ENCODE measurements at regions not wholly inside any gene's neighbourhood (a gene's known extent, or its start where the extent isn't known, plus 50 kb on each side); places are given as distances from the start of the nearest gene placed in this dataset.
A peak's percentile ranks its signal among the peaks of the same experiment; 100 is the strongest.

DNA sequence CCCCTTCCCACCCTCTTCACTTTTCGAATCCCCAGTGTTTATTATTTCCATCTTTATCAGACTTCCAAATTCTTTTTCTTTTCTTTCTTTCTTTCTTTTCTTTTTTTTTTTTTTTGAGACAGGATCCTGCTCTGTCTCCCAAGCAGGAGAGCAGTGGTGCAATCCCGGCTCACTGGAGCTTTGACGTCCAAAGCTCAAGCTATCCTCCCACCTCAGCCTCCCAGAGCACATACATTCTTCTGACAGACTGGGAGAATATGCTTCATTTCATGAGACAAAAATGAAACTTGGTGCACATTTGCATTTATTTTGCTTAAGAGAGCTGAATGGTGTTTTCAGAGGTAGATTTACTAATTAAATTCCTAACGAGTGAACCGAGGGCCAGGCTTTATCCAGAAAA is 80.1 kb upstream of the FZD8 start:
- ATAC-seq = no peak
- Histone ChIP-seq H3K4me3 (no peak overlapping the region), H3K4me1 (ENCODE audit: low read depth) (no peaks in the 10 kb centered on the region), H3K9me3 (no peaks in the 10 kb centered on the region), H3K36me3 (ENCODE audit: low read depth) (no peaks in the 10 kb centered on the region)
- DNase-seq = no peak
- TF ChIP-seq, protein P1, sequence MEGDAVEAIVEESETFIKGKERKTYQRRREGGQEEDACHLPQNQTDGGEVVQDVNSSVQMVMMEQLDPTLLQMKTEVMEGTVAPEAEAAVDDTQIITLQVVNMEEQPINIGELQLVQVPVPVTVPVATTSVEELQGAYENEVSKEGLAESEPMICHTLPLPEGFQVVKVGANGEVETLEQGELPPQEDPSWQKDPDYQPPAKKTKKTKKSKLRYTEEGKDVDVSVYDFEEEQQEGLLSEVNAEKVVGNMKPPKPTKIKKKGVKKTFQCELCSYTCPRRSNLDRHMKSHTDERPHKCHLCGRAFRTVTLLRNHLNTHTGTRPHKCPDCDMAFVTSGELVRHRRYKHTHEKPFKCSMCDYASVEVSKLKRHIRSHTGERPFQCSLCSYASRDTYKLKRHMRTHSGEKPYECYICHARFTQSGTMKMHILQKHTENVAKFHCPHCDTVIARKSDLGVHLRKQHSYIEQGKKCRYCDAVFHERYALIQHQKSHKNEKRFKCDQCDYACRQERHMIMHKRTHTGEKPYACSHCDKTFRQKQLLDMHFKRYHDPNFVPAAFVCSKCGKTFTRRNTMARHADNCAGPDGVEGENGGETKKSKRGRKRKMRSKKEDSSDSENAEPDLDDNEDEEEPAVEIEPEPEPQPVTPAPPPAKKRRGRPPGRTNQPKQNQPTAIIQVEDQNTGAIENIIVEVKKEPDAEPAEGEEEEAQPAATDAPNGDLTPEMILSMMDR (IDR thresholded peaks at IDR 0.05) = no peak
- intact Hi-C loops (cut with DNase I, micrococcal nuclease) = no loop called here

DNA sequence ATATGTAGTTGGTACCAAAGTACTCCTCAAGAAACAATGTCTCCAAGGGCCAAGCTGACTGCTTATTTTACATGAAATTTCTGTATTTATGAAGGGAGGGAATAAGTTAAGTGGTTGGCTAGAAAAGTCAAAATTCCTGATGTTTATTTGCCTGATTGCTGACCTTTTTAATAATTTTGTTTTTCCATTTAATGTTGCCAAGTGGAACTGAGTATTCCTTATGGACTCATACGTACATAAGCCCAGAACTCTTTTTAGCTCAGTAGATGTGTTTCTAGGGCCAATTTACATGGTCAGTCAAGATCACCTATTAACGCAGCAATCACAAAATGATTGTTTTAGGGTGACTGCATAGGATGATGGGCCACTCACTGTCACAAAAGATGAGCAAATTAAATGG is 78.3 kb upstream of the FZD8 start:
- TF ChIP-seq, protein P1 (IDR thresholded peaks at IDR 0.05) = no peak
- Histone ChIP-seq H3K4me3 (no peak overlapping the region), H3K4me1 (ENCODE audit: low read depth) (no peaks in the 10 kb centered on the region), H3K9me3 (no peaks in the 10 kb centered on the region), H3K36me3 (ENCODE audit: low read depth) (no peaks in the 10 kb centered on the region)
- ATAC-seq = no peak
- DNase-seq = no peak
- intact Hi-C loops (cut with DNase I, micrococcal nuclease) = no loop called here

DNA sequence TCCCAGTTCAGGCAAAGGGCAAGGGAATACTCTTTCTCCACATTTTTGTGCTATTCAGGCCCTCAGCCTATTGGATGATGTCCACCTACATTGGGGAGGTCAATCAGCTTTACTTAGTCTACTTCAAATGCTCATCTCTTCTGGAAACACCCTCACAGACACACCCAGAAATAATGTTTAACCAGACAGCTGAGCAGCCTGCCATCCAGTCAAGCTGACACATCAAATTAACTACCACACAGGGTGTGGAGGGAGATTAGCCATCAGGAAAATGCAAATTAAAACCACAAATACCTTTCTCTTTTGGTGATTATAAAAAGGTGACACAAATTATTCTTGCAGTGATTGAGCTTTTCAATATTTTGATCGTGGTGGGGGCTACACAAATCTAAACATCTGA is 74.7 kb upstream of the FZD8 start:
- TF ChIP-seq, protein P1 (IDR thresholded peaks at IDR 0.05) = no peak
- peak in 1 of 3 donors; percentile 37 for DNase-seq
- Histone ChIP-seq H3K9me3 (no peaks in the 10 kb centered on the region), H3K4me3 (no peak overlapping the region), H3K4me1 (ENCODE audit: low read depth) (no peaks in the 10 kb centered on the region), H3K36me3 (ENCODE audit: low read depth) (no peaks in the 10 kb centered on the region)
- intact Hi-C loops (cut with DNase I, micrococcal nuclease) = no loop called here
- peak; percentile 75 for ATAC-seq

DNA sequence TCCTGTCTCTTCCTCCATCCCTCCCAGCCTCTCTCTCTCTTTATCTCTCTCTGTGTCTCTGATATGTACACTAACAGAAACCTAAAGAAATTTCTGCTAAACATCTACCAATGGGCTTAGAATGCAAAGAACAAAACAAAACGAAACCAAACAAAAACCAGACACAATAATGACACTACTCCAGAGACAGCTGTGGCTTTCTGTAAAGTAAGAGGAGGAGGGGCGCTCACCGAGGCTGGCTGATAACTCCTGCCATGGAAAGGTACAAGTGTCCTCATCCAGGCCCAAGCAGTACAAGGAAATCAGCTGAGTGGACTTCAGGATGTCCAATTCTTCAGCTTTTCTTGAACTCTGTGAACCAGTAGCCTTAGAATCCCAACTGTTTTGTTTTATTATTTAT is 70.4 kb upstream of the FZD8 start:
- TF ChIP-seq, protein P1 (IDR thresholded peaks at IDR 0.05) = no peak
- intact Hi-C loops (cut with DNase I, micrococcal nuclease) = no loop called here
- H3K4me1 ChIP-seq (ENCODE audit: low read depth) = no peaks in the 10 kb centered on the region
- DNase-seq (no peak), ATAC-seq (no peak)
- H3K9me3 ChIP-seq = no peaks in the 10 kb centered on the region
- H3K36me3 ChIP-seq (ENCODE audit: low read depth) = no peaks in the 10 kb centered on the region
- no peak overlapping the region for H3K4me3 ChIP-seq

DNA sequence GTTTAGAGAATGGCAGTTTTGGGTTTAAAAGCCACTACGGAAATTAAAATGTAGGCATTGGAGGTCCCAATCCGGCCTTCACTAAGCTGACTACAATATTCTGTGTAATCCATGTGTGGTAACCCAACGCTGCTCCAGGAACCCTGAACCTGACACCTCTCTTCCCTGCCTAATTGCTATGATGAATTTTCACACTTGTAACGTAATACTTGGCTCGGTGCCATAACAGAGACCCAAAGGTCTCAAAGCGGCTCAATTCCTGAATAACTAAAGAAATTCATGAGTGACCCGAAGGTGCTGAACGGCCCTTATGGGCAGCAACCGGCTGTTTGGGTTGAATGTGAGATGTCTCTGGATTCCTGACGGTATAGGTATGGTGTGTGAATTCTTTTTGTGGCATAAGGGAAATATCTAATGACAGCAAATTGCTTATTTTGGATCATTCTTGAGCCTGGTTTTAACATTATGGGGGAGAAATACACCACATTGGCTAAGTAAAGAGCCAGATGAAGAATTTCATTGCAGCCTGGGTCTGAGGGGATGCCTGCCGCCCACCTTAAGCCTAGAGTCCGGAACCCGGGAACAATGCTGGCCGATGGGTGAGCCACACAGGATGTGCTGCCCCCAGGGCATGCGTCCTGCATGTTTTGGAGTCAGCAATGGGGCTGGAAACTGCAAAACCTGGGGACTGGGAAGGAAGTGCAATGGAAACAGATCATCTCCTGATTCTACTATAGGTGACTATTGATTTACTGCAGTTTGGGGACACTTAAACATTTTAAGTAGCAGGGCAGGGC is 69.7 kb upstream of the FZD8 start:
- no peak for ATAC-seq
- TF ChIP-seq, protein P1 (IDR thresholded peaks at IDR 0.05) = no peak
- no peaks in the 10 kb centered on the region for H3K4me1 ChIP-seq (ENCODE audit: low read depth)
- no peak for DNase-seq
- H3K9me3 ChIP-seq = no peaks in the 10 kb centered on the region
- intact Hi-C loops (cut with DNase I, micrococcal nuclease) = no loop called here
- no peaks in the 10 kb centered on the region for H3K36me3 ChIP-seq (ENCODE audit: low read depth)
- H3K4me3 ChIP-seq = no peak overlapping the region
